Esophagus muscularis mucosa (tissue), 4 donors: ENCODE measurements at regions not wholly inside any gene's neighbourhood (a gene's known extent, or its start where the extent isn't known, plus 50 kb on each side); places are given as distances from the start of the nearest gene placed in this dataset.

ENCODE experiments used
- EP300 ChIP-seq: sonication (generic); formaldehyde crosslinking; IDR thresholded peaks from one replicate; pipeline ENCODE4 v1.6.1; 2017; ENCODE audit warnings: antibody characterized with exemption
- POLR2A ChIP-seq: fragments of 450-650 bp; IDR thresholded peaks from one replicate; pipeline ENCODE4 v1.6.1; 2017; ENCODE audit warnings: antibody characterized with exemption, moderate library complexity, mild to moderate bottlenecking, low read depth
- POLR2AphosphoS5 ChIP-seq, 2 donors: sonication (generic); formaldehyde crosslinking; IDR thresholded peaks; one replicate each; pipeline ENCODE4 v1.6.1; 2017; ENCODE audit warnings: antibody characterized with exemption in 2 of 2
- TF ChIP-seq, protein P1 (sequence below), 3 experiments: fragments of 200-600 bp in 2 of 3; fragments of 450-650 bp in 1 of 3; sonication (generic) in 2 of 3; IDR thresholded peaks; one replicate each; pipeline ENCODE4 v1.5.1; 2017 to 2019; ENCODE audit warnings: antibody characterized with exemption in 3 of 3, mild to moderate bottlenecking in 2 of 3, moderate library complexity in 1 of 3

DNA sequence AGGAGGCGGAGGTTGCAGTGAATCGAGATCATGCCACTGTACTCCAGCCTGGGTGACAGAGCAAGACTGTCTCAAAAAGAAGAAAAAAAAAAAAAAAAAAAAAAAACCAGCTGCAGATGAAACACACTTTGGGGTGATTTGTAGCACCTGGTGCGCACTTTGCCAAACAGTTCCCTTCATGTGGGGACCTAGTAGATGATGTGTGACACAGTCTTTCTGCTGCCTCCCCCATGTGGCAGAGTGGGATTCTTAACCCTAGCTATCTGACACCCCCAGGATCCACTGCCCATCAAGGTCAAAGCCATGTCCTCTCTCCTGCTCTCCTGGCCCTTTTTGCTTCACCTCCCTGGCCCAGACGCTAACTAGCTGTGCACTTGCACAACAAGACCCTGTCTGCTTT is 52.1 kb upstream of the PDZD8 start:
- TF ChIP-seq, protein P1, sequence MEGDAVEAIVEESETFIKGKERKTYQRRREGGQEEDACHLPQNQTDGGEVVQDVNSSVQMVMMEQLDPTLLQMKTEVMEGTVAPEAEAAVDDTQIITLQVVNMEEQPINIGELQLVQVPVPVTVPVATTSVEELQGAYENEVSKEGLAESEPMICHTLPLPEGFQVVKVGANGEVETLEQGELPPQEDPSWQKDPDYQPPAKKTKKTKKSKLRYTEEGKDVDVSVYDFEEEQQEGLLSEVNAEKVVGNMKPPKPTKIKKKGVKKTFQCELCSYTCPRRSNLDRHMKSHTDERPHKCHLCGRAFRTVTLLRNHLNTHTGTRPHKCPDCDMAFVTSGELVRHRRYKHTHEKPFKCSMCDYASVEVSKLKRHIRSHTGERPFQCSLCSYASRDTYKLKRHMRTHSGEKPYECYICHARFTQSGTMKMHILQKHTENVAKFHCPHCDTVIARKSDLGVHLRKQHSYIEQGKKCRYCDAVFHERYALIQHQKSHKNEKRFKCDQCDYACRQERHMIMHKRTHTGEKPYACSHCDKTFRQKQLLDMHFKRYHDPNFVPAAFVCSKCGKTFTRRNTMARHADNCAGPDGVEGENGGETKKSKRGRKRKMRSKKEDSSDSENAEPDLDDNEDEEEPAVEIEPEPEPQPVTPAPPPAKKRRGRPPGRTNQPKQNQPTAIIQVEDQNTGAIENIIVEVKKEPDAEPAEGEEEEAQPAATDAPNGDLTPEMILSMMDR (IDR thresholded peaks at IDR 0.05) = no peak
- TF ChIP-seq POLR2A (no peak), EP300 (no peak), POLR2AphosphoS5 (IDR thresholded peaks at IDR 0.05) (no peak)
